RWPE1 (cell line): ENCODE measurements at regions not wholly inside any gene's neighbourhood (a gene's known extent, or its start where the extent isn't known, plus 50 kb on each side); places are given as distances from the start of the nearest gene placed in this dataset.

Experiments
- CTCF ChIA-PET: fragments of 350-600 bp; sonication (Branson Sonifier 250); formaldehyde crosslinking; extraction: SDS; loops from one replicate; lab custom pipeline; 2021; lab: Yijun Ruan, JAX
- POLR2A ChIA-PET: fragments of 400-600 bp; formaldehyde crosslinking; extraction: SDS; loops from one replicate; lab custom pipeline; 2020; ENCODE audit warnings: antibody characterized with exemption; ENCODE audit not compliant: low non-redundant PET; lab: Yijun Ruan, JAX
- DNase-seq: peaks from one replicate; pipeline ENCODE4 v3.0.0; 2012; ENCODE audit warnings: low spot score
- H3K27ac ChIP-seq: fragments of 450-650 bp; 2 replicates; pipeline ENCODE4 v1.5.1; 2017
- CTCF ChIP-seq: fragments of 450-650 bp; conservative IDR thresholded peaks from 2 replicates; pipeline ENCODE4 v1.5.1; 2017; ENCODE audit warnings: low read depth, mild to moderate bottlenecking

- ChIA-PET POLR2A (no interaction called here), CTCF (interaction anchor here (0.6 kb wide), 1 partner anchor 33 kb away, joined by 4 read pairs; no protein-coding TSS in a partner anchor)
These were observed 174.3 kb downstream of the CEP135 start for GRCh38 chr4:56123051-56123450.

GRCh38 chr4:56118845-56119244 lies 170.1 kb downstream of the CEP135 start:
- no peak for TF ChIP-seq CTCF
- H3K27ac ChIP-seq = no peak overlapping the region
- ChIA-PET CTCF (no interaction called here), POLR2A (no interaction called here)
- no peak for DNase-seq

More at GRCh38 chr4:56123051-56123450, 174.3 kb downstream of the CEP135 start:
- H3K27ac ChIP-seq = no peak overlapping the region
- no peak for DNase-seq
- no peak for TF ChIP-seq CTCF

GRCh38 chr4:56118055-56118454 lies 169.3 kb downstream of the CEP135 start:
- ChIA-PET POLR2A (no interaction called here), CTCF (interaction anchor here (0.8 kb wide), 1 partner anchor 54 kb away, joined by 3 read pairs; no protein-coding TSS in a partner anchor)
- H3K27ac ChIP-seq = no peak overlapping the region
- DNase-seq = no peak
- no peak for TF ChIP-seq CTCF

GRCh38 chr4:56115898-56116297 lies 167.2 kb downstream of the CEP135 start:
- DNase-seq = no peak
- H3K27ac ChIP-seq = no peak overlapping the region
- POLR2A ChIA-PET = no interaction called here
- no peak for TF ChIP-seq CTCF
- CTCF ChIA-PET = interaction anchor here (0.6 kb wide), 1 partner anchor 102 kb away, joined by 4 read pairs; no protein-coding TSS in a partner anchor

GRCh38 chr4:56112377-56112776 lies 163.6 kb downstream of the CEP135 start:
- no peak for TF ChIP-seq CTCF
- ChIA-PET POLR2A (no interaction called here), CTCF (no interaction called here)
- no peak overlapping the region for H3K27ac ChIP-seq
- no peak for DNase-seq

GRCh38 chr4:56106180-56107147 lies 157.7 kb downstream of the CEP135 start:
- no peak for TF ChIP-seq CTCF
- DNase-seq = no peak
- no peak overlapping the region for H3K27ac ChIP-seq
- ChIA-PET POLR2A (no interaction called here), CTCF (no interaction called here)
